Osteocyte (in vitro differentiated cells): ENCODE measurements at regions not wholly inside any gene's neighbourhood (a gene's known extent, or its start where the extent isn't known, plus 50 kb on each side); places are given as distances from the start of the nearest gene placed in this dataset.

ENCODE experiments used
- DNase-seq: peaks from one replicate; pipeline ENCODE4 v3.0.0; 2021; ENCODE audit warnings: mixed read lengths; ENCODE audit not compliant: unreplicated experiment; ENCODE audit errors: extremely low spot score
- H3K27ac Mint-ChIP-seq: one replicate; pipeline ENCODE4 v1.8.0; 2021; ENCODE audit warnings: mild to moderate bottlenecking, mixed read lengths; ENCODE audit not compliant: unreplicated experiment
- H3K27me3 Mint-ChIP-seq: one replicate; pipeline ENCODE4 v1.8.0; 2021; ENCODE audit warnings: mixed read lengths; ENCODE audit not compliant: unreplicated experiment
- H3K36me3 Mint-ChIP-seq: one replicate; pipeline ENCODE4 v1.8.0; 2021; ENCODE audit warnings: mixed read lengths; ENCODE audit not compliant: unreplicated experiment
- H3K4me1 Mint-ChIP-seq: one replicate; pipeline ENCODE4 v1.8.0; 2021; ENCODE audit warnings: mixed read lengths; ENCODE audit not compliant: unreplicated experiment
- H3K4me3 Mint-ChIP-seq: one replicate; pipeline ENCODE4 v1.8.0; 2021; ENCODE audit warnings: mild to moderate bottlenecking, moderate library complexity, mixed read lengths; ENCODE audit not compliant: unreplicated experiment
- H3K9me3 Mint-ChIP-seq: one replicate; pipeline ENCODE4 v1.8.0; 2021; ENCODE audit warnings: mixed read lengths; ENCODE audit not compliant: unreplicated experiment
- TF ChIP-seq, protein P1 (sequence below): fragments of 200-600 bp; sonication (generic); IDR thresholded peaks from 2 replicates; pipeline ENCODE4 v1.5.0; 2021; ENCODE audit warnings: antibody characterized with exemption, mild to moderate bottlenecking, moderate library complexity

DNA sequence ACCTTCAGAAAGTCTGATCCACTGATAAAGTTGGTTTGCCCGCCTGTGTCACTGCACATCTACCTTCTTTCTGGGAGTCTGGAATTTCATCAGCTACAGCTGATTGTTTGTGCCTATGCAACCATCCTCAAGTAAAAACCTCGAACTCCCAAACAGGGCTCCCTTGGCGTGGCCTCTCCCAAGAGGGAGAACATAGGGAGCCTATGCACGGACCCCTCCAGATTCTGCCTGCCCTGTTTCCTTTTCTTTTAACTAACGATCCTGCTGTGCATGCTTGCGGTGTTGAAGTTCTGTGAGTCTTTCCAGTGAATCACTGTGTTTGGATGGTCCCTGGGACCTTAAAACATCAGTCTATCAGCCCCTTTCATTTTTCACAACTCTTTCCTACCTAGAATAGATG lies 226.9 kb upstream of the SEMA3D start:
- DNase-seq = no peak
- Mint-ChIP-seq H3K27me3 (no peaks in the 10 kb centered on the region), H3K9me3 (no peaks in the 10 kb centered on the region), H3K4me1 (peaks cover 17% of the 10 kb centered on the region), H3K36me3 (no peaks in the 10 kb centered on the region), H3K4me3 (no peak overlapping the region), H3K27ac (no peak overlapping the region)
- TF ChIP-seq, protein P1, sequence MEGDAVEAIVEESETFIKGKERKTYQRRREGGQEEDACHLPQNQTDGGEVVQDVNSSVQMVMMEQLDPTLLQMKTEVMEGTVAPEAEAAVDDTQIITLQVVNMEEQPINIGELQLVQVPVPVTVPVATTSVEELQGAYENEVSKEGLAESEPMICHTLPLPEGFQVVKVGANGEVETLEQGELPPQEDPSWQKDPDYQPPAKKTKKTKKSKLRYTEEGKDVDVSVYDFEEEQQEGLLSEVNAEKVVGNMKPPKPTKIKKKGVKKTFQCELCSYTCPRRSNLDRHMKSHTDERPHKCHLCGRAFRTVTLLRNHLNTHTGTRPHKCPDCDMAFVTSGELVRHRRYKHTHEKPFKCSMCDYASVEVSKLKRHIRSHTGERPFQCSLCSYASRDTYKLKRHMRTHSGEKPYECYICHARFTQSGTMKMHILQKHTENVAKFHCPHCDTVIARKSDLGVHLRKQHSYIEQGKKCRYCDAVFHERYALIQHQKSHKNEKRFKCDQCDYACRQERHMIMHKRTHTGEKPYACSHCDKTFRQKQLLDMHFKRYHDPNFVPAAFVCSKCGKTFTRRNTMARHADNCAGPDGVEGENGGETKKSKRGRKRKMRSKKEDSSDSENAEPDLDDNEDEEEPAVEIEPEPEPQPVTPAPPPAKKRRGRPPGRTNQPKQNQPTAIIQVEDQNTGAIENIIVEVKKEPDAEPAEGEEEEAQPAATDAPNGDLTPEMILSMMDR = no peak

- Mint-ChIP-seq H3K4me3 (no peak overlapping the region), H3K4me1 (peaks cover 17% of the 10 kb centered on the region), H3K9me3 (no peaks in the 10 kb centered on the region), H3K27ac (no peak overlapping the region), H3K27me3 (no peaks in the 10 kb centered on the region), H3K36me3 (no peaks in the 10 kb centered on the region)
- DNase-seq = no peak
- TF ChIP-seq, protein P1 = no peak
Observed at GRCh38 chr7:85412912-85413311, 226.1 kb upstream of the SEMA3D start.

DNA sequence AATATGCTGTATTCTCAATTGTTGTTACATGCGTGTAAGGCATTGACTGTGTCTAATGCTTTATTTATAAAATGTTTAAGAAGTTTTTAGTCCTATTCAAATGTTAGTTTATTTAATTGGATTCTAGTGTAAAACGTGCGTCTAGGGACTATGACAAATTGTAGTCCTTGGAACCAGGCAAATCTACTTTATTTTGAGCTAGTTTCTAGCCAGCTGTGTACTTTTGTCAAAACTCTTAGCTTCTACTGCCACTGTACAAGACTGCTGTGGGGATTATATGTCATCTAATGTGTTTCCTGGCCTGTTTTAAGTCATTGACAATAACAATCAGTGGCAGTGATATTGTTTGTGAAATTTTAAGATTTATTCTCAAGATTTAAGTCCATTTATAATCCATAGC lies 220.5 kb upstream of the SEMA3D start:
- no peak overlapping the region for H3K4me3 Mint-ChIP-seq
- DNase-seq = no peak
- TF ChIP-seq, protein P1 = no peak
- H3K27ac Mint-ChIP-seq = no peak overlapping the region
- peaks cover 6% of the 10 kb centered on the region for H3K9me3 Mint-ChIP-seq
- peaks cover 3% of the 10 kb centered on the region for H3K4me1 Mint-ChIP-seq
- H3K27me3 Mint-ChIP-seq = no peaks in the 10 kb centered on the region
- H3K36me3 Mint-ChIP-seq = no peaks in the 10 kb centered on the region

DNA sequence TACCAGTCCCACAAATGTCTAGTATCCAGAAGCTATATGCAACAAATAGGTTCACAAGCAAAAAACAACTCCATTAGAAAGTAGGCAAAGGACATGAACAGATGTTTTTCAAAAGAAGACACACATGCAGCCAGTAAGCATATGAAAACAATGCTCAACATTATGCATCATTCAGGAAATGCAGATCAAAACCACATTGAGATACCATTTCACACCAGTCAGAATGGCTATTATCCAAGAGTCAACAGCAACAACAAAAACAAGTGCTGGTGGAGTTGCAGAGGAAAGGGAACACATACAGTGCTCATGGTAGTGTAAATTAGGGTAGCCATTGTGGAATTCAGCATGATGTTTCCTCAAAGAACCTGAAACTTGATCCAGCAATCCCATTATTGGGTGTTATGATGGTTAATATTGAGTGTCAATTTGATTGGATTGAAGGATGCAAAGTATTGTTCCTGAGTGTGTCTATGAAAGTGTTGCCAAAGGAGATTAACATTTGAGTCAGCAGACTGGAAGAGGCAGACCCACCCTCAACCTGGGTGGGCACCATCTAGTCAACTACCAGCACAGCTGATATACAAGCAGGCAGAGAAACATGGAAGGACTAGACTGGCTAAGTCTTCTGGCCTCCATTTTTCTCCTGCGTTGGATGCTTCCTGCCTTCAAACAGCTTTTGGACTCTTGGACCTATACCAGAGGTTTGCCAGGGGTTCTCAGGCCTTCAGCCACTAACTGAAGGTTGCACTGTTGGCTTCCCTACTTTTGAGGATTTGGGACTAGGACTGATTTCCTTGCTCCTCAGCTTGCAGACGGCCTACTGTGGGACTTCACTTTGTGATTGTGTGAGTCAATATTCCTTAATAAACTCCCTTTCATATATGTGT lies 218.4 kb upstream of the SEMA3D start:
- Mint-ChIP-seq H3K4me3 (no peak overlapping the region), H3K27me3 (no peaks in the 10 kb centered on the region), H3K4me1 (peaks cover 2% of the 10 kb centered on the region), H3K9me3 (peaks cover 6% of the 10 kb centered on the region), H3K27ac (no peak overlapping the region), H3K36me3 (no peaks in the 10 kb centered on the region)
- TF ChIP-seq, protein P1 = no peak
- DNase-seq = no peak

DNA sequence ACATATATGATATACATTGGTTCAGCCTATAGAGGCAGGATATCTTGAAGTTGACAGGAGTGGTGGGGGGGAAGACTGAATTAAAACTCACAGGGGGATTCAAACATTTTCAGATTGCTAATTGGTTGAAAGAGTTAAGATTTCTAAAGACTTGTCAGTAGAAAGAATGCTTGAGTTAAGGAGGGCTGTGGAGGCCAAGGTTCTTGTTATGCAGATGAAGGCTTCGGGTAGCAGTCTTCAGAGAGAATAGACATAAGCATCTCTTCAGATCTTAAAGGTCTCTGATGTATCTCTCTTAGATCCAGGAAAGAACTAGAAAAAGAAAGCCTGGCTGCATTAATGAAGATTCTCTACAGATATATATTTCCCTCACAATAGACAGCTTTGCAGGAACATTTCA lies 209.8 kb upstream of the SEMA3D start:
- Mint-ChIP-seq H3K4me1 (peaks cover 7% of the 10 kb centered on the region), H3K27me3 (no peaks in the 10 kb centered on the region), H3K9me3 (peaks cover 8% of the 10 kb centered on the region), H3K4me3 (no peak overlapping the region), H3K27ac (no peak overlapping the region), H3K36me3 (no peaks in the 10 kb centered on the region)
- TF ChIP-seq, protein P1 = no peak
- DNase-seq = no peak
